IPS DF 19.7 (cell line): ENCODE measurements at regions not wholly inside any gene's neighbourhood (a gene's known extent, or its start where the extent isn't known, plus 50 kb on each side); places are given as distances from the start of the nearest gene placed in this dataset.
"Not testable (repeated sequence)": the region's sequence is repeated elsewhere in the genome, so short reads cannot be mapped to it uniquely, and the experiment has no call there.

ENCODE experiments used
- DNase-seq: peaks from one replicate; pipeline ENCODE4 v3.0.0-alpha.2; 2013; ENCODE audit warnings: low read depth, low spot score

- no peak for DNase-seq
Observed at GRCh38 chr4:107391630-107392028, 328.4 kb downstream of the PAPSS1 start.

GRCh38 chr4:107391009-107391629 is 328.9 kb downstream of the PAPSS1 start:
- DNase-seq, result no peak

DNA sequence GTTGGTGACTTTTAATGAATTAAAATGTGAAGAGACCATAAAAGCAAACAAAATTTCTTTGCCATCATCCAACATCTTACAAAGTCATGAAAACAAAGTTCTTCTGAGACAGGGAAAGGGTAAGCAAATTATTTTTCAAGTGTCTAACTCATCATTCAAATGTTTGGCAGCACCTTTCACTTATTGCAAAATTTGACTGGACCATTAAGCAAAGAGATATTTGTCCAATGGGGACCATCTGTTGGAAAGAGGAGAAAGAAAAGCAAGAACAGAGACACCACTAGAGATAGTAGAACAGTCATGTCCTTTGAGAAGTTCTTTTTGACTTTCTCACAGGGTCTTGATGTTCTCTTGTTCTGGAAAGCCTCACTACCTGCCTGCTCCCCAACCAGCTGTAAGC is 330.1 kb downstream of the PAPSS1 start:
- DNase-seq, result no peak

DNA sequence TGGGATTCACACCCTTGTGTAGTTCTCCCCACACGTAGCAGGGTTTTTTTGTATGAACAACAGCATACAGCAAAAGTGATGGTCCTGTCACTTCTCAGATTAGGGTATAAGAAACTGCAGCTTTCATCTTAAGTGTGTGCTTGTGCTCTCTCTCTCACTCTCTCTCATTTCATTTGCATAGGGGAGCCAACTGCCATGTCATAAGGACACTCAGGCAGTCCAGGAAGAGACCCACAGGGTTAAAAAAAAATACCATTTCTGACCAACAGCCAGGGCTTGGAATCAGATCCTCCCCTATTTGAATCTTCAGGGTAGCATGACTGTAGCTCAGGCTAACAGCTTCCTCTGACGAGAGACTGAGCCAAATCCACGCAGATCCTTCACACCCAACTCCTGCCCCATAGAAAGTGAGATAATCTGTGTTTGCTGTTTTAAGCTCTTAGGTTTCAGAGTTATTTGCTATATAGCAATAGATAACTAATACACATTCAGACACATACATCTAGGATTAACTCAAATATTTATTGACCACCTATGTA is 331.2 kb downstream of the PAPSS1 start:
- no peak for DNase-seq

- no peak for DNase-seq
Observed at GRCh38 chr4:107380836-107381438, 339.1 kb downstream of the PAPSS1 start.

DNA sequence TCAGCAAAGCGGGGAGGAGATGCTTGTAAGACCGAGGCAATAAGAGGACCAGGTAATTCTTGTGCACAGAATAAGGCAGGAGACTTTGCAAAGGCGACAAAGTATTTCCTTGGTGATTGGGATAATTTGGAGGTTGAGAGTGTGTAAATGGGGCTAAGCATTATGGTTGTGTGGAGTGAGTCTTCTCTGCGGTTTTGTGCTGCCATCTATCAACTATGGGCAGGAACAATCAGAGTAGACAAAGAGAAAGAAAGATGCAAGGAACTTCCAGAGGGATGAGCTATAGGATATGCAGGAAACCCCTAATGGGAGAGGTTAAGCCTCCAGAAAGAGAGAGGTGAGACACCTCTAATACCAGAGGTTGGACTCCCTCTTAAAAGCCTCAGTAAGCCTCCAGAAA is 339.8 kb downstream of the PAPSS1 start:
- DNase-seq, result no peak

GRCh38 chr4:107379054-107379869 is 340.8 kb downstream of the PAPSS1 start:
- DNase-seq, result no peak

GRCh38 chr4:107376293-107376692 is 340.2 kb upstream of the DKK2 start:
- no peak for DNase-seq

GRCh38 chr4:107366900-107367299 is 330.8 kb upstream of the DKK2 start:
- DNase-seq, result no peak

- no peak for DNase-seq
Observed at GRCh38 chr4:107366016-107366735, 330.1 kb upstream of the DKK2 start.

- no peak for DNase-seq
Observed at GRCh38 chr4:107363125-107363524, 327.0 kb upstream of the DKK2 start.

DNA sequence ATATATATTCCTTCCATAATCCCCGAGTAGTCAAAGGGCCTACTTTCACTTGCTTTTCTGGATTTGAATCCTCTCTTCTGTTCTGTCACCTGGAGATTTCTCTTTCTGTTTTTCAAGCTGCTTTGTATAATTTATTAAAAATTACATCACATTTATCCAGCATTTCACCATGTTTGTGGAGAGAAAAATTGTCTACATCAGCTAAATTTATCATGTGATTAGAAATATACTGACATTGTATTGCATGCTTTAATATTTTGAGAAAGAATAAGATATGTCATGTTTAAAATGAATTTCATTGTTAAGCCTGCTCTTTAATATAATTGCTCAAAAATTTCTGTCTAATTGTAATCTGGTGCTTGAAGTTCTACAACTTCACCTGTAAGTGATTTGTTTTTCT is 323.1 kb upstream of the DKK2 start:
- no peak for DNase-seq

GRCh38 chr4:107354304-107354703 is 318.2 kb upstream of the DKK2 start:
- not testable (repeated sequence) for DNase-seq

- no peak for DNase-seq
Observed at GRCh38 chr4:107351196-107351595, 315.1 kb upstream of the DKK2 start.

- peak; percentile 48 for DNase-seq
Observed at GRCh38 chr4:107349732-107350131, 313.6 kb upstream of the DKK2 start.

- peak; percentile 45 for DNase-seq
Observed at GRCh38 chr4:107349266-107349665, 313.2 kb upstream of the DKK2 start.

DNA sequence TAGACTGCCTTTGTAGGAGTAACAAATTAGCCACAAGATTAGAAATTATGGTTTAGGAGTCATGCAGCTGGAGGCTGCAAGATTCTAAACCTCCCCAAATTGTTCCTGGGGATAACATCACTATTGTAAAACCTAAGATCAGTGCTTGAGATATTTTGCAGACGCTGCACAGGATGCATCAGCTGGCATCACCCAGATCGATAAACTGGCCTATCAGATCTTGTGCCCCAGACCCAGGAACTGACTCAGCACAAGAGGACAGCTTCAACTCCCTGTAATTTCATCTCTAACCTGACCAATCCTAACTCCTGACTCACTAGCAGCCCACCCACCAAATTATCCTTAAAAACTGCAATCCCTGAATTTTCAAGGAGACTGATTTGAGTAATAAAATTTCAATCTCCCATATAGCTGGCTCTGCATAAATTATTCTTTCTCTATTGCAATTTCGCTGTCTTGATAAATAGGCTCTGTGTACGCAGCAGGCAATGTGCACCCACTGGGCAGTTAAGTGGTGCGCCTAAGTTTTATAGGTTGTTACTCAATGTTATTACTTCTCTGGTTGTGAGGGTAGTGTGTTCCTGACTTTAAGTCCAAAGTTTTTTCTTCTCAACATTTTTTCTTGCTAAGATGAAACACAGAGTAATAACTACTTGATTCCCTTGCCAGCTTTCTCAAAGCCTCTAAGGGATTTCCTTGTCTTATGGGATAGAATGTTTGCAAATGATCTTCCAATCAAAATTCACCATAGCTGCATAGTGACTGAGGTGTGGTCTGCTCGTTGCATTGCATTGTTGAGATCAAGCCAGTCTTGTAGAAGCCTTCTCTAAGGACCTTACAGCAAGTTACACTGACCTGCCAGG is 312.3 kb upstream of the DKK2 start:
- no peak for DNase-seq

DNA sequence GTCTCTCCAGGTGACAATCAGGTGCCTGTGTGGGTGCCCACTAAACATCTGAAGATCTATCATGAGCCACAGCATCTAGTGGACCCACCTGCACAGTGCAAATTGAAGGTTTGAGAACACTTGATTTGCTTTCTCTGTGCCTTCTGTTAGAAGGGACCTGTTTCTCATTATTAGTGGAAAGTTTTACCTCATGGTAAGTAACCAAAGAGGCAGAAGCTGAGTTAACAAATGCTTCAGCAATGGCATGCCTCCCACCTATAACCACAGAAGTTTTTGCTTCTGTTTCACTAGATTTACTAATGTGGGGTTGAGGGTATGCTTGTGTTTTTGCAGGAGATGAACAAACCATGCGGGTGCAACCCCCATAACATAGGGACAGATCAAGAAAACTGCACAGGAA is 297.4 kb upstream of the DKK2 start:
- DNase-seq, result no peak

- not testable (repeated sequence) for DNase-seq
Observed at GRCh38 chr4:107332656-107333055, 296.5 kb upstream of the DKK2 start.

DNA sequence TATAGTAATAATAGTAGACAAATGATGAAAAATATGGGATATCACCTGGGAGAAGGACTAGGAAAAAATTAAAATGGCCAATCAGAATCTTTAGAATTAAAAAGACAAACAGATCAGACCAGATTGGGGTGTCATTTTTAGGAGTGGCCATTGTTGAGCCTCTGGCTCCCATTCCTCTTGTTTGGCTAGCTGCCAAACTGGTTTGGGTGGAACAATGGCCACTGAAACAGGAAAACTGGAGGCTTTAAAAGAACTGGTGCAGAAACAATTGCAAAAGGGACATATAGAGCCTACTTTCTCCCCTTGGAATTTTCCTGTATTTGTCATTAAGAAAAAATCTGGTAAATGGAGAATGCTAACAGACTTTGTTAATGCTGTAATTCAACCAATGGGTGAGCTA is 294.8 kb upstream of the DKK2 start:
- DNase-seq, result no peak

GRCh38 chr4:107319386-107319785 is 283.3 kb upstream of the DKK2 start:
- DNase-seq, result no peak
